Frontal cortex (tissue), 4 donors: ENCODE measurements at regions not wholly inside any gene's neighbourhood (a gene's known extent, or its start where the extent isn't known, plus 50 kb on each side); places are given as distances from the start of the nearest gene placed in this dataset. TPM values are rescaled to one million over a fixed set of nuclear protein-coding genes. Genes with fewer than 3 reads are reported as not detected.

Experiments used
- DNase-seq, 2 donors: peaks; one replicate each; pipeline ENCODE4 v3.0.0; 2012; ENCODE audit warnings: low spot score in 2 of 2
- FAIRE-seq: peaks from 2 replicates; lab custom pipeline; 2012; peaks lifted over from hg19 to GRCh38; lab: Jason Lieb, UNC
- small RNA-seq: library from RNA; depleted of rRNA; stranded (forward); fragments of <200 nt; gene quantifications from one replicate; pipeline ENCODE3, GENCODE V24; 2014
- donor health status: control.
- donor health status: control.
- donor health status: control.

DNA sequence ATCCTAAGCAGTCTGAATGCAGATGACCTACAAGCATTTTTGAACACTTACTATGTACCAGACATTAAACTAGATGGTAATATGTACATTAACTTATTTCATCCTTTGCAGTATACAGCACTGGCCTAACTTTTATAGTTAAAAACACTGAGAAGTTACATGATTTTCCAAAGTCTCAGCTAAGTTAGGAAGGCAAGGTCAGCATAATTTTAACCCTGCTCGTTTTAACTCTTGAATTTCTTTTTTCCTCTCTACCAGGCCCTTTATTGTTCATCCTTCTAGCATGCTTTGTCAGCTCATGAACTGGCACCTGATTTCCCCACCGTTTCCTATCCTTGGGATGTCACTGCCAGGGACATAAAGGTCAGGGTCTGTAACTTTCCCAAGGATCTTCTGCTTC, 76.9 kb upstream of the ZC3H11B start:
- DNase-seq, result no peak
- no peak for FAIRE-seq

DNA sequence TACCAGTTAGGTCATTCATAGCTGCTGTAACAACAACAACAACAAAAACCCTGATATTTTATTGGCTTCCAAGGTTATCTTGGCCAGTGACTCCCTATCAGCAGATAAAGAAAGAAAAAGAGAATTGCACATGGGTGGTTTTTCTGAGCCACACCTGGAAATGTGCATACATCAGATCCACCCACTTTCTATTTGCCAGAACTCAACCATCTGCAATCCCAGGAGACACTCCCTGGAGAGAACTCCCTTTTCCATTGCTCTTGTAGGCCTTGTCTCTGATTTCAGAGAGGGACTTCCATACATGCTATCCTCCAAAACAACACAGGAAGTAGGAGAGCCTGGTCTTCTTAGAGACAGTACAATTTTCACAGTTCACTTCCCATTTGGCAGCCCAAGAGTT, 74.9 kb upstream of the ZC3H11B start:
- FAIRE-seq (no peak), DNase-seq (no peak)

DNA sequence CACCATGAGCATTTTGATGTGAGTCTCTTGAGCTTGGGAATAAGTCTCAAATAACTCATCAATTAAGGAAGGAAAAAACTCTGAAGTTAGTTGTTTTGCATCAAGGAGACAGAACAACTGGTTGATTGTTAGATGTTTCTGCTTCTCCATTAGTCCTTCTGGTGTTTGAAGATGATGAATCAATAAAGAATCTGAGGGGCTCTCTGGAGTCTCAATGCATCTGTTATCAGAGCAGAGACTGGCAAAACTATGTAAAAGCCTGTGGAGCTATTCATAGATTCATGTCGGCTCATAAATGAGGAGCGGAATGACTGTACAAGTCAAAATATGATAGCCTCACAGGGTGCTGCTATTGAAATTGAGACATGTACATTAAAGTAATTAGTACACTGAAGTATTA, 73.3 kb upstream of the ZC3H11B start:
- no peak for DNase-seq
- FAIRE-seq, result no peak

DNA sequence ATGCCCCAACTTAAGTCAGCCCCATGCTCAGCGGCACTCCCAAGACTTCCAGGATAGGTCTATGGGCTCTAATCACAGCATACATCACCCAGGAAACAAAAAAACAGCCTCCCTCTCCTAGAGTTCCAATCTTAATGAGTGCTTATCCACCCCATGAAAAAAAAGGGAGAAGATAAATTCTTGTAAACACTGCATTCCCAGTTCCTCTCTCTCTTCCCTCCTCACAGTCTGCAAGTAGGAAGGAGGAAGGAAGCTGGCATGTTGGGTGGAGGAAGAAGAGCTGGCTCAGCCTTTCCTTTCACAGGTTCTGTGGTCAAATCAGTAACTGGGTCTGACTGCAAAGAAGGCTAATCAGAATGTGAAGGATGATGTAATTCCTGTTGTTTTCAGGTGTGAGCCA, 69.9 kb upstream of the ZC3H11B start:
- FAIRE-seq (no peak), DNase-seq (no peak)

DNA sequence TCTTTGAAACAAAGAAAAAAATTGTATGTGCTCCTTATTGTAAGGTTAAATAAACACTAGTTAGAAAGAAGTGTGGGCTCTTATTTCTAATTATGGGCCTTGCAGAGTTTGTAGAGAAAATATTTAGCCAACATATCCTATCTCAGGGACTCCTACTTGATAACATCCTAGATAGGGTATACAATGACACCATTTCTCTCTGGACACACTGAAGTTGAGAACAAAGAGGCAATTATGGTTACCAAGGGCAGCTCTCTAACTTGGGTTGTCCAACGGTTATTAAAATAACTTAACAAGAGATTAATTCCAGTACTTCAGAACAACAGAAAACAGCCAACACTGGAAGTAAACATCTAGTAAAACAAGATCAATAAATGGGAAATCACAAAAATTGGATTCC, 69.0 kb upstream of the ZC3H11B start:
- FAIRE-seq (no peak), DNase-seq (no peak)

DNA sequence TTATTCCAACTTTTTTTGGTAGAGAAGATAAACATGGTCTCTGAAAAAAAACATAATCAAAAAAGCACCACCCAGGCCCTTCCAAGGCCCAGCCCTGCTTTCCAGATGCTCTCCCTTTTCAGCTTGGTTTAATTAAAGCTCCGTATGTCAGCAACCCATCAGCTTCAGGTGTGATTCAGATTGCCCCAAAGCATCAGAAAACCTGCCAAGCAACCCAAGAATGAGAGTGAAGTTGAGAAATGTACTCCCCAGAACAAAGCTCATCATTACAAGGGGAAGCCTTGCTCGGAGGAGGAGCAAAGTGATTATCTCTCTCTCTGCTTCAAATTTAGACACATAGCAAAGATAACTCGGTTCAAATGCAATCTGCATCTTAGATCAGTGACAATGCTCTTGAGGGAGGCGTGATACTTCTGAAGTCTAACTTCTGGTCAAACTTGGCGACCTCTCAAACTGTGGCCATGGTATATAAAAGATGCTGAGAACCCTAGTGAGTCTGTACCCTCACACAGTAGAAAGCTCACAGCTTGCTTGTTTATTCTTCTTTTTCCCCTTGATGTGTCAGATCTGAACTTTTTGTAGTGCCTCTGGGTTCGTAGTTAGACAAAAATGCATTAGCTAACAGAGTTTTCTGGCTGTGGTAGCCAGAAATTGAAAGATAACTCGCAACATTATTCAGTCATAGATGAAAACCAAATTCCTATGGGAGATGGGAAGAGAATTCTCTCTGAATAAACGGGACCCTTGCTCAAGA, 63.3 kb upstream of the ZC3H11B start:
- DNase-seq, result no peak
- no peak for FAIRE-seq

DNA sequence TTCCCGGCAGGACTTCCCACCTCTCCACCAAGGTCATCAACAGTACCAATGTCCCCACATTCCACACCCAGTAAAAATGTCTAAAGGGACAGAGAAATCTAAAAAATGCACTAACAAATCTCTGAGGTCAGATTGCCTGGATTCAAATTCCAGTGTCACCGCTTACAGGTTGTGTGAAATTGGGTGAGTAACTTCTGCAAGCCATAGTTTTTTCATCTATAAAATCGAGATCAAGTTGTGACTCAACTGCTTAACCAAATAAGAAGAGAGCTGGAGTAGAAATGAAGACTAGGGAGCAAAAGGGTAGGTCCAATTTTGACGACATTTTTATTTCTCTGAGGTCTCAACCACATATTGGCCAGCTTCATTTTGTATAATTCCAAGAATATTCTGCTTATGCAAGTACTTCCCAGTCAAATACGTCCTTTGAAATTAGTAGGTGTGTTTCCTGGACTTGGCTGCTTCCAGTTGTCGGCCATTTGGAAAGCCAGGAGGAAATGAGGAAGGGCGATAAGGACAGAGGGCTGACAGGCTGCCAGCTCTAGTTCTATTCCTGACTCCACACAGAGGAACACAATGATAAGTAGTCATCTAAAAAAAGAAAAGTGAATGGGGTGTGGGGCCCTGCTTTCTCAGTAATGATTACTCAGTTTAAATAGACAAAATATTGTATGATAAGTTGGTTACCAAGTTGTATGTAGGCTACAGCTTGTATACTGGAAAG, 57.7 kb upstream of the ZC3H11B start:
- no peak for FAIRE-seq
- DNase-seq, result no peak

DNA sequence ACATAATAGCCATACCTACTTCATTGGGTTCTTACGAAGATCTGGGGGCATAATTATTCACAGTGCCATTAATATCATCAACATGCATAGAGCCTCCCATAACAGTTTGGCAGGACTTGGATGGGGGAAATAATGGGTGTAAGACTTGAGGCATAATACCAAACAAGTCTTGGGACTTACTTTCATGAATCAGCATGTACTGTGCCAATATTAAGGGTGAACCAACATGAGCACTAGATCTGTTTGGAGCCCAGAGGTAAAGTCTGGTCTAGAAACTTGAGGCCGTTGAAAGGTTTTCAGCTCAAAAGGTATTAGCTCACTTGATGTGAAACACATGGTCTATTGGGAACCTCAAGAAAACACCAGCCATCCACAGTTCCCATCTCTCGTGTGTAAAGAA, 56.7 kb upstream of the ZC3H11B start:
- FAIRE-seq, result no peak

DNA sequence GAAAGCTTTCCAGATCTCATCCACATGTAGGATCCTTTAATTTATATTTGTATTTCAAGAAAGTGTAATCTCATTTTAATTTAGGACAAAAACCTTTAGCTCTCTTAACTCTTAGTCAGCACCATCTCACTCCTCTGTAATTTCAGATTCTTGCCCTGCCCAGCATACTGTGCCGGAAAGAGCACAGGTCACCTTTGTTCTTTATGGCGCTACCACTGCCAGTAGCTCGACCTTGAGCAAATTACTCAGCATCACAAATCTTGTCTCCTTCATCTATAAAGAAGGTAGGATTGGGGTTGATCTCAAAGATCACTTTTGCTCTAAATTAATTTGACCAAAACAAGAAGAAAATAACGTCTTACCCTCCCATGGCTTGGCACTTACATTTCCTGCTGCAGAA, 56.1 kb upstream of the ZC3H11B start:
- DNase-seq, result no peak
- no peak for FAIRE-seq

More for the DNA sequence above, 56.7 kb upstream of the ZC3H11B start:
- DNase-seq, result no peak

DNA sequence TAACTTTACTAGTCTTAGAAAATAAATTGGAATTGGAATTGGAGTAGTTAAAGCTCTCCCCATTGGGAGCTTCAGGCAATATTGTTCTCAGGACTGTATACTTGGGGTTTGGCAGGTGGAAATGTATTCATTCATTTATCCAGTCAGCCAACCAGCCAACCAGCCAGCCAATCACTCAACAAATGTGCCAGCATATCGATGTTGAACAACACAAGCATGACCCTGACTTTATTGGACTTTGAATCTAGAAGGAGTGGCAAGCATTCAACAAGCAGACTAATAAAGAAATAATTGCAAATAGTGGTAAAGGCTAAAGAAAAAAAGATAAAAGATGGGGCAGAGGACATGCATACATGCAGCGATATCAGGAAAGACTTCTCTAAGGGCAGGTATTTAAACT, 55.5 kb upstream of the ZC3H11B start:
- no peak for DNase-seq
- FAIRE-seq, result no peak

DNA sequence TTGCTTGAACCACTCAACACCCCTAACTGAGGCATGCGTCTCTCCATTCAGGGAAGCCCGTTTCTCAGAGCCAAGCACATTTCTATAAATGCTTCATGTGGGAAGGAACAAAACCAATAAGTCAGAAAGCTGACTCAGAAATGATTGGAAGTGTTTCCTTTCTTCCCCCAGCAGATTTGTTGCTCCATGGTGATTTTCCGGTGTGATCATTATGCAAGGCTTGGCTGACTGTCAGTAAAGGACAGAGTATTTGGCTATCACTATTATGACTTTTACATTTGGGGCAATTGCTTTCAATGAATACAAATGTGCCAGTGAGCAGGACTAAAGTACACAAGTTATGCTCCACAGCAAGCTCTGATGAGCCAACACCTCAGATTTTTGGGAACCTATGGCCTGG, 53.3 kb upstream of the ZC3H11B start:
- FAIRE-seq (no peak), DNase-seq (no peak)

DNA sequence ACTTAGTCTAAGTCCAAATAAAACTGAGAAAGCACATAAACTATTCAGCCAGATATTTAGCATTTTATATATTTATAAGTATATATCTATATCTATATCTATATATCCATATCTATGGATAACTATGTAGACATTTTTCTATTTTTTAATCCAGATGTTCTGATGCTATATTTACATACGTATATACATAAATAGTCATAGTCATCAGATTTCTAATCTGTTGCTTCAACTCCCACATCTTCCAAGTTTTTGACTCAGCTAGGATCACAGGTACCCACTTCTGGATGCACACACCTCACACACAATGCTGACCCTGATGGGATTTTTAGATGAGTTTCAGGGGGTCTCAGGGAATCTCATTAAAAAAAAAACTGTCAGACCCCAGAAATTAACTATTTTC, 52.2 kb upstream of the ZC3H11B start:
- FAIRE-seq (no peak), DNase-seq (no peak)

DNA sequence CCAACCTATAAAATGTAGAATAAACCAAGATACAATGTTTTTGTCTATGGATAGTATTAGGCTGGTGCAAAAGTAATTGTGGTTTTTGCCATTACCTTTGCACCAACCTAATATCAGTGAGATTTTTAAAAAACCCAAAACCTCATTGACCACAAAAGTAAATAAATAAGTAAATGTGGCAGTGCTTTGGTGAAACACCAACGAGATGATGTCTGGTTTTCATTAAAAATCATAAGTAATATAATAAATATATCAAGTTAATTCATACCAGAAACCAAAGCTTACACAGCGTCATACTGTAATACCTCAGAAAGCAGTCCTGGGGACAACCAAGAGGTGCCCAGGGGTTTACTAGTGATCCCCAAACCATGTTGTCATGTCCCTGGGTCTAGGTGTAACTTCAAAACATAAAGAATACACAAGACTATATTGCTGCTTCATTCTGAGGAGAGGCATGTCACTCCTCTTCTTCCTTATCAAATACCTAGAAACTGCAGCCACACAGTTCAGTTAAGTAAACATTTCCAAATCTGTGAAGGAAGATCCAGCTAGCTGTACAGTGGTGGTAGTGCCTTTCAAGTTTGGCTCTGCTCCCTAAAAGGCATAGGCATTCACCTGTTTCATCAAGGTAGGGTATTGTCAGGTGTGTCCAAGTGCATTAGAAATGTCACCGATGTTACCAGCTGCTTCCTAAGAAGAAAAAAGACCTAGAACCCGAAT, 51.6 kb upstream of the ZC3H11B start:
- DNase-seq (no peak), FAIRE-seq (no peak)

Small RNAs in the stretch of these regions (small RNA-seq; reads per million reads assigned to genes)
- not detected for gene RNA5SP76
